ENCODE measurements at regions not wholly inside any gene's neighbourhood (a gene's known extent, or its start where the extent isn't known, plus 50 kb on each side); places are given as distances from the start of the nearest gene placed in this dataset.

DNA sequence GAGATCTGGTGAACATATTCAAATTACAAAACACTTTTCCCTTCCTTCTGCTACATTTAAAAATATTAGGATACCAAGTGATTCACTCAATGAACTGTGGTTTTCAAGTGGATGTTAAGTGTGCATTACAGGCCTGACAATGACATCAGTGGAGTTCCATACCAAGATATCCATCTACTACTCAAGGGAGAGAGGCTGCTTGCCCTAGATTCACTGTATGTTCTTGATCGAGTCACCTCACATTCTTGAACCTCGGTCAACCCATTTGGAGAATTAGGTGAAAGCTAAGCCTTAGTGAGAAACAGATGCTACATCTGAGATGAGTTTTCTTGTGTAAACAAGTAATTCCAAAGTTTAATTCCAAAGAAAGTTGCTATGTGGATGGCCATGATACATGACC, 142.2 kb downstream of the FGF10 start:
- RAD21 ChIA-PET (ENCODE audit: low non-redundant PET in 1 of 2, low total read pairs in 2 of 2, uncharacterized antibody in 2 of 2, unreplicated experiment in 2 of 2), result no interaction called here
- H3K36me3 ChIP-seq (ENCODE audit: control insufficient read depth in 1 of 2, insufficient read depth in 2 of 2, low read length in 2 of 2), result no peaks in the 10 kb centered on the region
- no peaks in the 10 kb centered on the region for H4K20me1 ChIP-seq (ENCODE audit: insufficient read depth)
- TF ChIP-seq JUND (IDR thresholded peaks at IDR 0.05), result no peak
- TF ChIP-seq EZH2 (IDR thresholded peaks at IDR 0.05), result no peak
- no peak for TF ChIP-seq SP1 (IDR thresholded peaks at IDR 0.05; ENCODE audit: low read depth)
- TF ChIP-seq, protein P1, sequence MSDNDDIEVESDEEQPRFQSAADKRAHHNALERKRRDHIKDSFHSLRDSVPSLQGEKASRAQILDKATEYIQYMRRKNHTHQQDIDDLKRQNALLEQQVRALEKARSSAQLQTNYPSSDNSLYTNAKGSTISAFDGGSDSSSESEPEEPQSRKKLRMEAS (IDR thresholded peaks at IDR 0.05), result no peak
- no peak for TF ChIP-seq YY1 (IDR thresholded peaks at IDR 0.05; ENCODE audit: extremely low read depth, insufficient replicate concordance, low read depth, low read length)
- no peak for TF ChIP-seq RAD21 (IDR thresholded peaks at IDR 0.05; ENCODE audit: low read depth)
- no peak for TF ChIP-seq SIN3A (IDR thresholded peaks at IDR 0.05; ENCODE audit: low read depth)
- TF ChIP-seq, protein P2, sequence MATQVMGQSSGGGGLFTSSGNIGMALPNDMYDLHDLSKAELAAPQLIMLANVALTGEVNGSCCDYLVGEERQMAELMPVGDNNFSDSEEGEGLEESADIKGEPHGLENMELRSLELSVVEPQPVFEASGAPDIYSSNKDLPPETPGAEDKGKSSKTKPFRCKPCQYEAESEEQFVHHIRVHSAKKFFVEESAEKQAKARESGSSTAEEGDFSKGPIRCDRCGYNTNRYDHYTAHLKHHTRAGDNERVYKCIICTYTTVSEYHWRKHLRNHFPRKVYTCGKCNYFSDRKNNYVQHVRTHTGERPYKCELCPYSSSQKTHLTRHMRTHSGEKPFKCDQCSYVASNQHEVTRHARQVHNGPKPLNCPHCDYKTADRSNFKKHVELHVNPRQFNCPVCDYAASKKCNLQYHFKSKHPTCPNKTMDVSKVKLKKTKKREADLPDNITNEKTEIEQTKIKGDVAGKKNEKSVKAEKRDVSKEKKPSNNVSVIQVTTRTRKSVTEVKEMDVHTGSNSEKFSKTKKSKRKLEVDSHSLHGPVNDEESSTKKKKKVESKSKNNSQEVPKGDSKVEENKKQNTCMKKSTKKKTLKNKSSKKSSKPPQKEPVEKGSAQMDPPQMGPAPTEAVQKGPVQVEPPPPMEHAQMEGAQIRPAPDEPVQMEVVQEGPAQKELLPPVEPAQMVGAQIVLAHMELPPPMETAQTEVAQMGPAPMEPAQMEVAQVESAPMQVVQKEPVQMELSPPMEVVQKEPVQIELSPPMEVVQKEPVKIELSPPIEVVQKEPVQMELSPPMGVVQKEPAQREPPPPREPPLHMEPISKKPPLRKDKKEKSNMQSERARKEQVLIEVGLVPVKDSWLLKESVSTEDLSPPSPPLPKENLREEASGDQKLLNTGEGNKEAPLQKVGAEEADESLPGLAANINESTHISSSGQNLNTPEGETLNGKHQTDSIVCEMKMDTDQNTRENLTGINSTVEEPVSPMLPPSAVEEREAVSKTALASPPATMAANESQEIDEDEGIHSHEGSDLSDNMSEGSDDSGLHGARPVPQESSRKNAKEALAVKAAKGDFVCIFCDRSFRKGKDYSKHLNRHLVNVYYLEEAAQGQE (IDR thresholded peaks at IDR 0.05; ENCODE audit: low read depth), result no peak
- TF ChIP-seq, protein P3, sequence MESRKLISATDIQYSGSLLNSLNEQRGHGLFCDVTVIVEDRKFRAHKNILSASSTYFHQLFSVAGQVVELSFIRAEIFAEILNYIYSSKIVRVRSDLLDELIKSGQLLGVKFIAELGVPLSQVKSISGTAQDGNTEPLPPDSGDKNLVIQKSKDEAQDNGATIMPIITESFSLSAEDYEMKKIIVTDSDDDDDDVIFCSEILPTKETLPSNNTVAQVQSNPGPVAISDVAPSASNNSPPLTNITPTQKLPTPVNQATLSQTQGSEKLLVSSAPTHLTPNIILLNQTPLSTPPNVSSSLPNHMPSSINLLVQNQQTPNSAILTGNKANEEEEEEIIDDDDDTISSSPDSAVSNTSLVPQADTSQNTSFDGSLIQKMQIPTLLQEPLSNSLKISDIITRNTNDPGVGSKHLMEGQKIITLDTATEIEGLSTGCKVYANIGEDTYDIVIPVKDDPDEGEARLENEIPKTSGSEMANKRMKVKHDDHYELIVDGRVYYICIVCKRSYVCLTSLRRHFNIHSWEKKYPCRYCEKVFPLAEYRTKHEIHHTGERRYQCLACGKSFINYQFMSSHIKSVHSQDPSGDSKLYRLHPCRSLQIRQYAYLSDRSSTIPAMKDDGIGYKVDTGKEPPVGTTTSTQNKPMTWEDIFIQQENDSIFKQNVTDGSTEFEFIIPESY (IDR thresholded peaks at IDR 0.05; ENCODE audit: extremely low read depth, insufficient replicate concordance, low read length), result no peak
- TF ChIP-seq, protein P4, sequence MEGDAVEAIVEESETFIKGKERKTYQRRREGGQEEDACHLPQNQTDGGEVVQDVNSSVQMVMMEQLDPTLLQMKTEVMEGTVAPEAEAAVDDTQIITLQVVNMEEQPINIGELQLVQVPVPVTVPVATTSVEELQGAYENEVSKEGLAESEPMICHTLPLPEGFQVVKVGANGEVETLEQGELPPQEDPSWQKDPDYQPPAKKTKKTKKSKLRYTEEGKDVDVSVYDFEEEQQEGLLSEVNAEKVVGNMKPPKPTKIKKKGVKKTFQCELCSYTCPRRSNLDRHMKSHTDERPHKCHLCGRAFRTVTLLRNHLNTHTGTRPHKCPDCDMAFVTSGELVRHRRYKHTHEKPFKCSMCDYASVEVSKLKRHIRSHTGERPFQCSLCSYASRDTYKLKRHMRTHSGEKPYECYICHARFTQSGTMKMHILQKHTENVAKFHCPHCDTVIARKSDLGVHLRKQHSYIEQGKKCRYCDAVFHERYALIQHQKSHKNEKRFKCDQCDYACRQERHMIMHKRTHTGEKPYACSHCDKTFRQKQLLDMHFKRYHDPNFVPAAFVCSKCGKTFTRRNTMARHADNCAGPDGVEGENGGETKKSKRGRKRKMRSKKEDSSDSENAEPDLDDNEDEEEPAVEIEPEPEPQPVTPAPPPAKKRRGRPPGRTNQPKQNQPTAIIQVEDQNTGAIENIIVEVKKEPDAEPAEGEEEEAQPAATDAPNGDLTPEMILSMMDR (IDR thresholded peaks at IDR 0.05 in 2 of 3, conservative IDR thresholded peaks at IDR 0.05 in 1 of 3; ENCODE audit: borderline replicate concordance in 1 of 3, insufficient read depth in 1 of 3, low read depth in 2 of 3, low read length in 2 of 3), result no peak
- no peak for TF ChIP-seq TCF7L2 (IDR thresholded peaks at IDR 0.05; ENCODE audit: borderline replicate concordance, extremely low read depth, insufficient read depth, insufficient read length)
- no peaks in the 10 kb centered on the region for H3K9me3 ChIP-seq (ENCODE audit: control insufficient read depth in 1 of 2, insufficient read depth in 1 of 2, low read depth in 1 of 2, low read length in 2 of 2)
- no peaks in the 10 kb centered on the region for H3K27me3 ChIP-seq (ENCODE audit: insufficient read depth, low read length)
- DNase-seq (ENCODE audit: low read depth, low spot score), result no peak
- CTCF ChIA-PET, result no interaction called here
- no peak overlapping the region for H3K4me2 ChIP-seq (ENCODE audit: low read length)
- H3K4me1 ChIP-seq (ENCODE audit: control insufficient read depth in 1 of 2, insufficient read depth in 2 of 2, low read length in 2 of 2), result no peaks in the 10 kb centered on the region
- H3K27ac ChIP-seq (ENCODE audit: low read depth, low read length), result no peak overlapping the region
- POLR2A ChIA-PET, result no interaction called here
- no peak overlapping the region for H2AFZ ChIP-seq (ENCODE audit: low read depth, low read length, poor library complexity, severe bottlenecking)
- intact Hi-C loops (cut with micrococcal nuclease), result no loop called here
- H3K79me2 ChIP-seq (ENCODE audit: insufficient read depth, low read length), result no peaks in the 10 kb centered on the region
- no peak overlapping the region for H3K9ac ChIP-seq (ENCODE audit: low read length)
- H3K9me2 ChIP-seq (ENCODE audit: insufficient read depth), result no peaks in the 10 kb centered on the region
- no TSS peak for BruUV-seq (replicated peaks)
- no peak overlapping the region for H3K4me3 ChIP-seq (replicated peaks in 1 of 2; ENCODE audit: low read depth in 1 of 2, low read length in 2 of 2)
- no peak for ATAC-seq
